Tibial nerve (tissue), 4 donors: ENCODE measurements at regions not wholly inside any gene's neighbourhood (a gene's known extent, or its start where the extent isn't known, plus 50 kb on each side); places are given as distances from the start of the nearest gene placed in this dataset.

Experiments
- DNase-seq, 2 donors: peaks; one replicate each; pipeline ENCODE4 v3.0.0-alpha.2; 2019; ENCODE audit warnings: low spot score in 2 of 2
- H3K27ac ChIP-seq, 4 donors: fragments of 200-600 bp; sonication (generic) in 3 of 4; one replicate each; pipeline ENCODE4 v1.5.1; 2017 to 2019; ENCODE audit warnings: mild to moderate bottlenecking in 1 of 4
- H3K27me3 ChIP-seq, 2 donors: fragments of 200-600 bp; sonication (generic) in 1 of 2; one replicate each; pipeline versions ENCODE4 v1.5.1 to v1.6.0; 2017 to 2019
- H3K36me3 ChIP-seq, 3 donors: fragments of 200-600 bp; sonication (generic); one replicate each; pipeline ENCODE4 v1.5.1; 2018 to 2019
- H3K4me1 ChIP-seq, 4 donors: fragments of 200-600 bp; sonication (generic) in 3 of 4; one replicate each; pipeline ENCODE4 v1.5.1; 2017 to 2019
- H3K4me3 ChIP-seq, 4 donors: fragments of 200-600 bp; sonication (generic) in 3 of 4; one replicate each; pipeline ENCODE4 v1.5.1; 2017 to 2019; ENCODE audit warnings: mild to moderate bottlenecking in 1 of 4, moderate library complexity in 1 of 4
- H3K9me3 ChIP-seq, 4 donors: fragments of 200-600 bp; sonication (generic) in 3 of 4; one replicate each; pipeline ENCODE4 v1.5.1; 2017 to 2019
- CTCF ChIP-seq, 5 experiments: fragments of 200-600 bp in 3 of 5; fragments of 450-650 bp in 2 of 5; sonication (generic) in 3 of 5; IDR thresholded peaks; one replicate each; pipeline ENCODE4 v1.5.1; 2016 to 2019; ENCODE audit warnings: antibody characterized with exemption in 5 of 5, mild to moderate bottlenecking in 3 of 5, moderate library complexity in 2 of 5
- EP300 ChIP-seq, 2 donors: sonication (generic); formaldehyde crosslinking; IDR thresholded peaks; one replicate each; pipeline ENCODE4 v1.6.1; 2017; ENCODE audit warnings: antibody characterized with exemption in 2 of 2, mild to moderate bottlenecking in 1 of 2
- POLR2A ChIP-seq, 2 donors: fragments of 450-650 bp; IDR thresholded peaks; one replicate each; pipeline ENCODE4 v1.6.1; 2017; ENCODE audit warnings: antibody characterized with exemption in 2 of 2, mild to moderate bottlenecking in 2 of 2, moderate library complexity in 2 of 2
- WGBS, 2 donors: methylation state at CpG; one replicate each; pipeline ENCODE4 v1.1.5; 2018; 5-methylcytosine and 5-hydroxymethylcytosine counted together

- no peak overlapping the region for H3K27ac ChIP-seq
Measured at GRCh38 chr1:234707641-234708040, 97.7 kb upstream of the IRF2BP2 start.

GRCh38 chr1:234706931-234707330 is 97.0 kb upstream of the IRF2BP2 start:
- no peak overlapping the region for H3K4me3 ChIP-seq
- H3K27ac ChIP-seq, result no peak overlapping the region
- H3K9me3 ChIP-seq, result no peaks in the 10 kb centered on the region
- no peaks in the 10 kb centered on the region for H3K36me3 ChIP-seq
- no peaks in the 10 kb centered on the region for H3K27me3 ChIP-seq
- H3K4me1 ChIP-seq, result peaks cover 0 to 10% (median 4%) of the 10 kb centered on the region in 4 donors
- WGBS, 2 donors, result 95 to 100% methylated on average over 1 of the region's 1 CpG
- TF ChIP-seq CTCF (IDR thresholded peaks at IDR 0.05), result no peak
- no peak for TF ChIP-seq POLR2A (IDR thresholded peaks at IDR 0.05)
- TF ChIP-seq EP300 (IDR thresholded peaks at IDR 0.05), result no peak
- DNase-seq, result no peak

More at GRCh38 chr1:234707641-234708040, 97.7 kb upstream of the IRF2BP2 start:
- Histone ChIP-seq H3K27me3 (no peaks in the 10 kb centered on the region), H3K4me3 (no peak overlapping the region), H3K4me1 (peaks cover 0 to 8% (median 3%) of the 10 kb centered on the region in 4 donors), H3K9me3 (no peaks in the 10 kb centered on the region), H3K36me3 (no peaks in the 10 kb centered on the region)
- no peak for DNase-seq
- WGBS, 2 donors, result 47 to 62% methylated on average over 1 of the region's 1 CpG
- TF ChIP-seq EP300 (IDR thresholded peaks at IDR 0.05), result no peak
- TF ChIP-seq CTCF (IDR thresholded peaks at IDR 0.05), result no peak
- TF ChIP-seq POLR2A (IDR thresholded peaks at IDR 0.05), result no peak

- no peak for DNase-seq
- 87 to 94% methylated on average over 3 of the region's 3 CpGs for WGBS, 2 donors
- Histone ChIP-seq H3K27me3 (no peaks in the 10 kb centered on the region), H3K4me3 (no peak overlapping the region), H3K4me1 (peaks cover 0 to 17% (median 4%) of the 10 kb centered on the region in 4 donors), H3K9me3 (no peaks in the 10 kb centered on the region), H3K36me3 (no peaks in the 10 kb centered on the region), H3K27ac (no peak overlapping the region)
- TF ChIP-seq POLR2A (IDR thresholded peaks at IDR 0.05) (no peak), EP300 (IDR thresholded peaks at IDR 0.05) (no peak), CTCF (IDR thresholded peaks at IDR 0.05) (no peak)
Measured at GRCh38 chr1:234706199-234706598, 96.2 kb upstream of the IRF2BP2 start.

GRCh38 chr1:234705615-234706014 is 95.6 kb upstream of the IRF2BP2 start:
- Histone ChIP-seq H3K27ac (no peak overlapping the region), H3K9me3 (no peaks in the 10 kb centered on the region), H3K4me3 (no peak overlapping the region), H3K27me3 (no peaks in the 10 kb centered on the region), H3K4me1 (peaks cover 0 to 22% (median 6%) of the 10 kb centered on the region in 4 donors), H3K36me3 (no peaks in the 10 kb centered on the region)
- WGBS, 2 donors, result 84 to 90% methylated on average over 3 of the region's 3 CpGs
- TF ChIP-seq POLR2A (IDR thresholded peaks at IDR 0.05) (no peak), EP300 (IDR thresholded peaks at IDR 0.05) (no peak), CTCF (IDR thresholded peaks at IDR 0.05) (no peak)
- DNase-seq, result no peak

GRCh38 chr1:234704106-234704887 is 94.3 kb upstream of the IRF2BP2 start:
- Histone ChIP-seq H3K9me3 (no peaks in the 10 kb centered on the region), H3K27me3 (no peaks in the 10 kb centered on the region), H3K4me1 (peaks cover 0 to 34% (median 13%) of the 10 kb centered on the region in 4 donors), H3K27ac (no peak overlapping the region), H3K4me3 (no peak overlapping the region), H3K36me3 (no peaks in the 10 kb centered on the region)
- TF ChIP-seq POLR2A (IDR thresholded peaks at IDR 0.05) (no peak), EP300 (IDR thresholded peaks at IDR 0.05) (no peak), CTCF (IDR thresholded peaks at IDR 0.05) (no peak)
- 90 to 91% methylated on average over 12 to 14 of the region's 14 CpGs for WGBS, 2 donors
- no peak for DNase-seq
